OCI-LY3 (cell line): ENCODE measurements at regions not wholly inside any gene's neighbourhood (a gene's known extent, or its start where the extent isn't known, plus 50 kb on each side); places are given as distances from the start of the nearest gene placed in this dataset.

Experiments used
- H2AFZ ChIP-seq: fragments of 200-600, 300-600 bp; shearing (Covaris generic); 2 replicates; pipeline ENCODE4 v1.6.0; 2014; ENCODE audit warnings: antibody characterized with exemption, low read depth, low read length
- H3K27ac ChIP-seq: fragments of 200-600, 300-600 bp; sonication (generic); 2 replicates; pipeline ENCODE4 v1.5.1; 2014; ENCODE audit warnings: mild to moderate bottlenecking, low read length, moderate library complexity, mixed read lengths
- H3K27me3 ChIP-seq: fragments of 200-600, 300-600 bp; sonication (generic); 2 replicates; pipeline ENCODE4 v1.6.1; 2014; ENCODE audit warnings: low read depth, low read length, mixed read lengths
- H3K36me3 ChIP-seq: fragments of 200-600, 300-600 bp; sonication (generic); replicated peaks from 2 replicates; pipeline ENCODE3; 2014; ENCODE audit warnings: low read depth, low read length, mixed read lengths
- H3K4me1 ChIP-seq: fragments of 300-600, 200-600 bp; sonication (generic); 2 replicates; pipeline ENCODE4 v1.6.1; 2014; ENCODE audit warnings: low read length, mixed read lengths
- H3K4me2 ChIP-seq: fragments of 200-600, 300-600 bp; sonication (generic); 2 replicates; pipeline ENCODE4 v1.6.1; 2014; ENCODE audit warnings: low read length, mixed read lengths
- H3K4me3 ChIP-seq: fragments of 300-600, 200-600 bp; sonication (generic); 2 replicates; pipeline ENCODE4 v1.5.1; 2014; ENCODE audit warnings: antibody characterized with exemption, mild to moderate bottlenecking, low read length, moderate library complexity
- H3K79me2 ChIP-seq: fragments of 300-600, 200-600 bp; shearing (Covaris generic); 2 replicates; pipeline ENCODE4 v1.6.1; 2014; ENCODE audit warnings: mild to moderate bottlenecking, low read length, mixed read lengths
- H3K9ac ChIP-seq: fragments of 300-600, 200-600 bp; shearing (Covaris generic); 2 replicates; pipeline ENCODE4 v1.6.0; 2014; ENCODE audit warnings: mild to moderate bottlenecking, low read length, moderate library complexity
- H3K9me3 ChIP-seq: fragments of 200-600, 300-600 bp; shearing (Covaris generic); 2 replicates; pipeline ENCODE4 v1.6.1; 2014; ENCODE audit warnings: low read length, mixed read lengths; ENCODE audit not compliant: insufficient read depth
- H4K20me1 ChIP-seq: fragments of 200-600, 300-600 bp; sonication (generic); 2 replicates; pipeline ENCODE4 v1.6.1; 2016; ENCODE audit warnings: low read length, mixed read lengths; ENCODE audit not compliant: insufficient read depth
- CTCF ChIP-seq: fragments of 200-600, 300-600 bp; sonication (generic); IDR thresholded peaks from 2 replicates; pipeline ENCODE4 v1.5.1; 2014; ENCODE audit warnings: antibody characterized with exemption, low read length, low read depth
- EZH2phosphoT487 ChIP-seq: fragments of 200-600 bp; shearing (Covaris generic); IDR thresholded peaks from 2 replicates; pipeline ENCODE4 v1.6.1; 2018; ENCODE audit warnings: antibody characterized with exemption, mixed run types, low read depth

- no peaks in the 10 kb centered on the region for H4K20me1 ChIP-seq
- H2AFZ ChIP-seq, result no peak overlapping the region
- TF ChIP-seq EZH2phosphoT487, result no peak
- no peak for TF ChIP-seq CTCF
- H3K9ac ChIP-seq, result no peak overlapping the region
- no peak overlapping the region for H3K4me3 ChIP-seq
- H3K4me1 ChIP-seq, result no peaks in the 10 kb centered on the region
- H3K27me3 ChIP-seq, result no peaks in the 10 kb centered on the region
- no peaks in the 10 kb centered on the region for H3K9me3 ChIP-seq
- H3K79me2 ChIP-seq, result no peaks in the 10 kb centered on the region
- H3K27ac ChIP-seq, result no peak overlapping the region
- H3K36me3 ChIP-seq, result no peaks in the 10 kb centered on the region
- H3K4me2 ChIP-seq, result no peak overlapping the region
Measured at GRCh38 chr7:46446151-46446550, 525.1 kb upstream of the IGFBP3 start.

GRCh38 chr7:46444256-46444655 is 523.2 kb upstream of the IGFBP3 start:
- no peaks in the 10 kb centered on the region for H3K36me3 ChIP-seq
- H3K4me2 ChIP-seq, result no peak overlapping the region
- H3K79me2 ChIP-seq, result no peaks in the 10 kb centered on the region
- H3K9ac ChIP-seq, result no peak overlapping the region
- H3K4me1 ChIP-seq, result no peaks in the 10 kb centered on the region
- no peaks in the 10 kb centered on the region for H4K20me1 ChIP-seq
- no peak overlapping the region for H3K4me3 ChIP-seq
- TF ChIP-seq EZH2phosphoT487 (no peak), CTCF (no peak)
- H3K27me3 ChIP-seq, result no peaks in the 10 kb centered on the region
- no peak overlapping the region for H3K27ac ChIP-seq
- H2AFZ ChIP-seq, result no peak overlapping the region
- H3K9me3 ChIP-seq, result no peaks in the 10 kb centered on the region

GRCh38 chr7:46440186-46440585 is 519.1 kb upstream of the IGFBP3 start:
- Histone ChIP-seq H3K27me3 (no peaks in the 10 kb centered on the region), H3K9me3 (no peaks in the 10 kb centered on the region), H3K4me3 (no peak overlapping the region), H3K4me2 (no peak overlapping the region), H4K20me1 (no peaks in the 10 kb centered on the region), H3K79me2 (no peaks in the 10 kb centered on the region), H2AFZ (no peak overlapping the region), H3K27ac (no peak overlapping the region), H3K9ac (no peak overlapping the region), H3K36me3 (peaks cover 4% of the 10 kb centered on the region), H3K4me1 (no peaks in the 10 kb centered on the region)
- no peak for TF ChIP-seq CTCF

GRCh38 chr7:46432708-46433107 is 511.6 kb upstream of the IGFBP3 start:
- no peak overlapping the region for H3K4me3 ChIP-seq
- TF ChIP-seq CTCF, result no peak
- TF ChIP-seq EZH2phosphoT487, result no peak
- H3K9ac ChIP-seq, result no peak overlapping the region
- H3K4me2 ChIP-seq, result no peak overlapping the region
- peaks cover 6% of the 10 kb centered on the region; the same call in 1 of the 2 replicates for H3K4me1 ChIP-seq
- no peaks in the 10 kb centered on the region for H3K9me3 ChIP-seq
- peaks cover 4% of the 10 kb centered on the region for H3K36me3 ChIP-seq
- no peak overlapping the region for H2AFZ ChIP-seq
- H3K27me3 ChIP-seq, result no peaks in the 10 kb centered on the region
- no peaks in the 10 kb centered on the region for H4K20me1 ChIP-seq
- H3K27ac ChIP-seq, result no peak overlapping the region
- no peaks in the 10 kb centered on the region for H3K79me2 ChIP-seq
